Calu3 (cell line): ENCODE measurements at regions not wholly inside any gene's neighbourhood (a gene's known extent, or its start where the extent isn't known, plus 50 kb on each side); places are given as distances from the start of the nearest gene placed in this dataset.

ENCODE experiments used
- BruUV-seq: library from RNA; stranded (reverse); fragments of 400-500 nt; replicated peaks from 2 replicates; lab custom pipeline; 2021; lab: Mats Ljungman, UMichigan
- CTCF ChIA-PET: fragments of 300-600 bp; sonication (Branson Sonifier 250); formaldehyde crosslinking; loops from one replicate; lab custom pipeline; 2022; ENCODE audit warnings: antibody characterized with exemption; lab: Charles Lee
- DNase-seq: peaks from one replicate; pipeline ENCODE4 v3.0.0; 2022
- H3K27ac Mint-ChIP-seq: one replicate; pipeline ENCODE4 v1.8.0; 2022; ENCODE audit warnings: mixed read lengths; ENCODE audit not compliant: unreplicated experiment
- H3K27me3 Mint-ChIP-seq: one replicate; pipeline ENCODE4 v1.8.0; 2022; ENCODE audit warnings: mixed read lengths; ENCODE audit not compliant: unreplicated experiment
- H3K36me3 Mint-ChIP-seq: one replicate; pipeline ENCODE4 v1.8.0; 2022; ENCODE audit warnings: mild to moderate bottlenecking, moderate library complexity, mixed read lengths; ENCODE audit not compliant: insufficient read depth, unreplicated experiment
- H3K4me1 Mint-ChIP-seq: one replicate; pipeline ENCODE4 v1.8.0; 2022; ENCODE audit warnings: mild to moderate bottlenecking, low read depth, mixed read lengths; ENCODE audit not compliant: unreplicated experiment
- H3K4me3 Mint-ChIP-seq: one replicate; pipeline ENCODE4 v1.8.0; 2022; ENCODE audit warnings: mild to moderate bottlenecking, low read depth, moderate library complexity, mixed read lengths; ENCODE audit not compliant: unreplicated experiment
- H3K9me3 Mint-ChIP-seq: one replicate; pipeline ENCODE4 v1.8.0; 2022; ENCODE audit warnings: low read depth, mixed read lengths; ENCODE audit not compliant: unreplicated experiment
- intact Hi-C: fragments of 100-400 bp; cut with micrococcal nuclease; formaldehyde crosslinking; loops from one replicate; pipeline ENCODE4 v1.10.0; 2022; ENCODE audit not compliant: unreplicated experiment
- TF ChIP-seq, protein P1 (sequence below): fragments of 200-600 bp; IDR thresholded peaks from one replicate; pipeline ENCODE4 v1.8.0; 2022; ENCODE audit warnings: antibody characterized with exemption; ENCODE audit not compliant: unreplicated experiment

GRCh38 chr10:26621243-26621888, 76.1 kb upstream of the PDSS1 start:
- DNase-seq, result no peak
- TF ChIP-seq, protein P1, sequence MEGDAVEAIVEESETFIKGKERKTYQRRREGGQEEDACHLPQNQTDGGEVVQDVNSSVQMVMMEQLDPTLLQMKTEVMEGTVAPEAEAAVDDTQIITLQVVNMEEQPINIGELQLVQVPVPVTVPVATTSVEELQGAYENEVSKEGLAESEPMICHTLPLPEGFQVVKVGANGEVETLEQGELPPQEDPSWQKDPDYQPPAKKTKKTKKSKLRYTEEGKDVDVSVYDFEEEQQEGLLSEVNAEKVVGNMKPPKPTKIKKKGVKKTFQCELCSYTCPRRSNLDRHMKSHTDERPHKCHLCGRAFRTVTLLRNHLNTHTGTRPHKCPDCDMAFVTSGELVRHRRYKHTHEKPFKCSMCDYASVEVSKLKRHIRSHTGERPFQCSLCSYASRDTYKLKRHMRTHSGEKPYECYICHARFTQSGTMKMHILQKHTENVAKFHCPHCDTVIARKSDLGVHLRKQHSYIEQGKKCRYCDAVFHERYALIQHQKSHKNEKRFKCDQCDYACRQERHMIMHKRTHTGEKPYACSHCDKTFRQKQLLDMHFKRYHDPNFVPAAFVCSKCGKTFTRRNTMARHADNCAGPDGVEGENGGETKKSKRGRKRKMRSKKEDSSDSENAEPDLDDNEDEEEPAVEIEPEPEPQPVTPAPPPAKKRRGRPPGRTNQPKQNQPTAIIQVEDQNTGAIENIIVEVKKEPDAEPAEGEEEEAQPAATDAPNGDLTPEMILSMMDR, result no peak
- CTCF ChIA-PET, result interaction anchor here (1.7 kb wide), 1 partner anchor 8 kb away, joined by 3 read pairs; no protein-coding TSS in a partner anchor
- Mint-ChIP-seq H3K36me3 (peaks cover 4% of the 10 kb centered on the region), H3K4me1 (peaks cover 13% of the 10 kb centered on the region), H3K27ac (peak overlapping the region; percentile 56), H3K4me3 (peak overlapping the region; percentile 69), H3K27me3 (peaks cover 14% of the 10 kb centered on the region), H3K9me3 (no peaks in the 10 kb centered on the region)
- no TSS peak for BruUV-seq
- intact Hi-C loops, result no loop called here

DNA sequence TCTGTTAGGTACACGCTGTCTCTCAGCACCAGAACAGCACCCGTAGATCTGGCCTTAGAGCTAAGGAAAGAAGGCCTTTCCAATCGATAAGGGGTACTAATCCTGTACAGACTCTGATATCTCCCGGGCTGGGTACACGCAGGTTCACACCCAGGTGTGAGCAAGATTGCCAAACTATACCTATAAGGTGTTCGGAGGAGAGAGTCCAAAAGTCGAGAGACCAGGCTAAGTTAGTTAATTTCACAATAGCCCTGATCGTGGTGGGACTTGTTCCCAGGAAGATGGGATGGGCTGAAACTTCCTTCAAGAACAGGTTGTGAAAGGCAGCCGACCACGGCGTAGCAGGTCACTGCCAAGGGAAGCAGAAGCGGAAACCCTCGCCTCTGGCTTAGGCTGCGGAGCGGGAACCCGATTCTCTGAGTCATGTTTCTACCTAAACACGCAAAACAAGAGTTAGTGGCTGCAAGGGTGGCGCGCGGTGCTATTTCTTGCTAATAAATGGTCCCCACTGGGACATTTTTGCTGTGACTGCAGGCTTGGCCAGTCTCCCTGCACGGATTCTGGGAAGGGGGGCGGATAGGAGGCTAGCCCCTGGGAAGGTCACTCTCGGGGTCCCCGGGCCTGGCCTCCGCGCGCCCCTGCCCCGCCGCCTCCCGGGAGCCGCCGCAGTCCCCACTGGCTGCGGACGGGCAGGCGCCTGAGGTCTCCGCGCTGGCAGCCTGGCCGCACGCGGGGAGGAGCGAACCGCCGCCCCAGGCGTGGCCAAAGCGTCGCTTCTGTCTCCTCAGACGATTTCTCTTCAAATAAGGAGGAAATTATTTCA, 75.4 kb upstream of the PDSS1 start:
- H3K36me3 Mint-ChIP-seq, result peaks cover 4% of the 10 kb centered on the region

DNA sequence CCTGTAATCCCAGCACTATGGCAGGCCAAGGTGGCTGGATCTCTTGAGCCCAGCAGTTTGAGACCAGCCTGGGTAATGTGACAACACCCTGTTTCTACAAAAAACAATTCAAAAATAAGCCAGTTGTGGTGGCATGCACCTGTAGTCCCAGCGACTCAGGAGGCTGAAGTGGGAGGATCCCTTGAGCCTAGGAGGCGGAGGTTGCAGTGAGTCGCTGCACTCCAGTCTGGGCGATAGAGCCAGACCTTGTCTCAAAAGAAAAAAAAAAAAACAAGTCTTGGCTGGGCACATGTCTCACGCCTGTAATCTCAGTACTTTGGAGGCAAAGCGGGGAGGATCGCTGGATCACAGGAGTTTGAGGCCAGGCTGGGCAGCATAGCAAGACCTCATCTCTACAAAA, 74.6 kb upstream of the PDSS1 start:
- Mint-ChIP-seq H3K36me3 (peaks cover 4% of the 10 kb centered on the region), H3K27me3 (peaks cover 26% of the 10 kb centered on the region), H3K9me3 (no peaks in the 10 kb centered on the region), H3K4me1 (peaks cover 13% of the 10 kb centered on the region), H3K27ac (no peak overlapping the region), H3K4me3 (peak overlapping the region; percentile 69)
- intact Hi-C loops, result no loop called here
- no peak for DNase-seq
- BruUV-seq, result no TSS peak
- CTCF ChIA-PET, result no interaction called here
- TF ChIP-seq, protein P1, result no peak

More for the DNA sequence above, 75.4 kb upstream of the PDSS1 start:
- Mint-ChIP-seq H3K27me3 (peaks cover 18% of the 10 kb centered on the region), H3K4me1 (peaks cover 13% of the 10 kb centered on the region), H3K4me3 (peak overlapping the region; percentile 69), H3K9me3 (no peaks in the 10 kb centered on the region), H3K27ac (peak overlapping the region; percentile 56)
- intact Hi-C loops, result no loop called here
- CTCF ChIA-PET, result interaction anchor here (1.7 kb wide), 1 partner anchor 9 kb away, joined by 3 read pairs; no protein-coding TSS in a partner anchor
- TF ChIP-seq, protein P1, result no peak
- BruUV-seq, result no TSS peak
- DNase-seq, result peak; percentile 64

DNA sequence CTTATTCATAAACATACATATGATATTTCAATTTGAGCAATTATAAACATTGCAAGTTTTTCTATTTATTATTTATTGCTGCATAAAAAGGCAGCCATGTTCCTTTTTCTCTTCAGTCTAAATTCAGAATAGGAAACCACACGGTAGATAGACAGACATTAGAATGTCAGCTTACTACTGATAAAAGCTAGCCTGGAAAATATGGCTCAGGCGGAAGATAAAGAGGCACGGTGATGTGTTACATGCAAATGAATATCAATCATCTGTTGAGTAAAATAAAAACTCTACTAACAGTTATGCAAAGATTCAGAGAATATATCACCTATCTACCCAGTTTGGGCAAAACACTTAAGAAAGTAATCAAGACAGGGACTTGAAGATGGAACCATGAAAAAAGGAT, 73.5 kb upstream of the PDSS1 start:
- peaks cover 13% of the 10 kb centered on the region for H3K4me1 Mint-ChIP-seq
- peaks cover 4% of the 10 kb centered on the region for H3K36me3 Mint-ChIP-seq
- H3K9me3 Mint-ChIP-seq, result no peaks in the 10 kb centered on the region
- no peak overlapping the region for H3K27ac Mint-ChIP-seq
- peaks cover 37% of the 10 kb centered on the region for H3K27me3 Mint-ChIP-seq
- no TSS peak for BruUV-seq
- H3K4me3 Mint-ChIP-seq, result no peak overlapping the region
- no peak for DNase-seq
- CTCF ChIA-PET, result no interaction called here
- intact Hi-C loops, result no loop called here
- TF ChIP-seq, protein P1, result no peak
